GM19395 (cell line): ENCODE measurements at regions not wholly inside any gene's neighbourhood (a gene's known extent, or its start where the extent isn't known, plus 50 kb on each side); places are given as distances from the start of the nearest gene placed in this dataset.

Source experiments
- ATAC-seq: cut with Tn5 transposase; IDR thresholded peaks from one replicate; pipeline ENCODE4 v1.9.1; 2021; ENCODE audit warnings: mild to moderate bottlenecking, moderate library complexity; ENCODE audit not compliant: unreplicated experiment

- ATAC-seq, result no peak
Measured at GRCh38 chr12:77160931-77161330, 95.6 kb upstream of the E2F7 start.

DNA sequence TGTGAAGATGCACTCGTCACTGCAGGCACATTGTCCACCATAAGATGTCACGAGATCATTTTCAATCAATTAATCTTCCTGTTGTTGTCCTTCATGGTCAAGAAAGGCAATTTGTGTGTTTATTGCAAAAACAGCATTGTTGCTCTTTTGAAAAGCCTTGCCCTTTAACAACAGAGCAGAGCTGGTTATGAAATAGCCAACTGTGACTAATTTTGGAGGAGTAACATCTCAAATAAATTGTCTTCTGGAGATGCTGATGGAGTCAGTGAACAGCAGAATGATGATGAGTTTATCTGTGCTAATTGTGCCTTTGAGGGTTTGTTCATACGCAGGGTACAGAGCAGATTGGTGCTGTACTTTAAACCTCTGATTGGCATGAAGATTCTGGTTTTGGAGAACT is 88.3 kb upstream of the E2F7 start:
- no peak for ATAC-seq

- no peak for ATAC-seq
Measured at GRCh38 chr12:77152623-77153193, 87.3 kb upstream of the E2F7 start.

GRCh38 chr12:77151030-77151429 is 85.7 kb upstream of the E2F7 start:
- no peak for ATAC-seq

DNA sequence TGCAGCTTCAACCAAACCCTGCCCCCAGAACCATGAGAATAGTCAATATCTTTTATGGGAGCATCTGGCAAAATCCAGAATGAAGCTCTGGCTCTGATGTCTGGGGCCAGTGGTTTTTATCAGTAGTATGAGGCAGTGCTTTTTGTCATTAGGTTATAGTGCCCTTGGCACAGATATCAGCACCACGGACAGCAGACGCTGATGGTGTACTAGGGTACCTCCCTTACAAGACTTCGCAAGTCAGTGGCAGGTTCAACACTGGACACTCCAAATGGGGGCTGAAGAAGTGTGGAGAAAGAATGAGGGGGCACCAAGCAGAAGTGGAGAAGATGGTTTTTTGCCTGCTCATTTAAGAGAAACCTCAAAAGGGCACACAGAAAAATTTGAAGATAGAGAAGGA is 68.2 kb upstream of the E2F7 start:
- no peak for ATAC-seq

GRCh38 chr12:77131977-77132490 is 66.7 kb upstream of the E2F7 start:
- no peak for ATAC-seq

- ATAC-seq, result no peak
Measured at GRCh38 chr12:77130193-77130592, 64.8 kb upstream of the E2F7 start.

DNA sequence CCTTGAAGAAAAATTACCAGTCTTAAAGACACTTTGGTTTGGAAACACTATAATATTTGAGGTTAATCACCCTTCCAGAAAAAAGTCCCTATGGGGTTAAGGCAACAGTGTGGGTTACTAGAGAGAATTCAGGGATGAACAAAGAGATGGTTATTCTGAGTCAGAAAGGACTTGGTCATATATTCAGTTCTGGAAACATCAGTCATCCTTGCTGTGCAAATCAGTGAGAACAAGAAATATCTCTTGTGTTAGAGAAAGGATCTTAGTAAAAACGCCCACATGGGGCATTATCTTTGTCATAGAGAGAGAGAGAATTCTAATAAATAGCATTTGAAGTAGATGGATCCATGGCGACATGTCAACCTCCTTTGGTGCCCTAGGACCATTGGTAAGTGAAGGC is 59.4 kb upstream of the E2F7 start:
- peak; percentile 53 for ATAC-seq

- ATAC-seq, result no peak
Measured at GRCh38 chr12:77122661-77123060, 57.3 kb upstream of the E2F7 start.

GRCh38 chr12:77122236-77122635 is 56.9 kb upstream of the E2F7 start:
- ATAC-seq, result no peak

DNA sequence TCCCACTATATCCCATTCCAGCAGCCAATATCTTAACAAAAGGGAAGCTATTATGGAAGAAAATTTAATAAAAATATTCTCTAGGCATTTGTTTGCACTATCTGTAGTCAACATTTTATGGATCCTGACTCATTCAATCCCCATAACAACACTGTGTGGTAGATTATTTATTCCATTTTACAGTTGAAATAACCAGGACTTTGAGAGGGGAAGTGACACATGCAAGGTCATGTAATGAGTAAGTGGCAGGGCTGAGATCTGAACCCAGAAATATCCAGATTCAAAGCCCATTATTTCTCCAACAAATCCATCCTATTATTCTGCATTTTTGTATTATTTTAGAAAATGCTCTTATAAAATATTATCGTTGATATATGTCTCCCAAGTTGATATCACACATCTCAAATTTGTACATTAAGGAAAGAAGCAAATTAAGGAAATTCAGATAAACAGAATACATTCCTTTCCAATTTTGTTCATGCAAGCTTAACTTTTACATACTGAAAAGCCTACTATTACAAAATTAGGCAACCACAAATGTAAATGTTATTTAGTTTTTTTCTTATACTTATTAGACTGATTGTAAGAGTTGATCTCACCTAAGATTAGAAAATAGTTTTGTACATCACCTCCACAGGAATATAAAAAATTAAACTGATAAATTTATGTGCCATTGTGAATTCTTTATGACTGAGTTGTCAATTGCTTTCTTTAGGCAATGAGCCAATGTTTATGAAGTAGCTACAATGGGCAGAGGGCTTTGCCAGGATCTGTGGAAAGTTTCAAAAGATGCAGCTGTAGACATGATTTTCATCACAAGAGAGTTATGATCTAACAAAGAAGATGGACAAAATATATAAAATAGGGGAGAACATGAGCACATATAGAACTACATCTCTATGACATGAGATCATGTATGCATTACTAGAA is 55.1 kb upstream of the E2F7 start:
- ATAC-seq, result no peak

DNA sequence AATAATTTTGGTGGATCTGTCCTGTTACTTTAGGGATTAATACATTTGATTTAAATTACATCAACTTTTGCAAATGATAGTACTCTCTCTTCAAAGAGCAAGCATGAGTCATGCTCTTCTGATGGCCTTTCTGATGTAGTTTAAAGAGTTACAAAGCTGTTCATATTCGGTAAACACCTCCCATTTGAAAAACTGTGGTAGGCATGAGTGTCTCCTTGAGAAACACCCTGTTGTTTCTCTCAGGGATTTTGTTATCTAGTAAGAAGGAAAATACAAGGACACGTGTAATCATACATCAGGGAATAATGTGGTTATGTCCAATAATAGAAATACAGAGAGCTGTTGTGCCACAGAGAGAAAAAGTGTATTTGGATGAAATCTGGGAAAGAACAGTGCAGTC is 53.3 kb upstream of the E2F7 start:
- no peak for ATAC-seq

DNA sequence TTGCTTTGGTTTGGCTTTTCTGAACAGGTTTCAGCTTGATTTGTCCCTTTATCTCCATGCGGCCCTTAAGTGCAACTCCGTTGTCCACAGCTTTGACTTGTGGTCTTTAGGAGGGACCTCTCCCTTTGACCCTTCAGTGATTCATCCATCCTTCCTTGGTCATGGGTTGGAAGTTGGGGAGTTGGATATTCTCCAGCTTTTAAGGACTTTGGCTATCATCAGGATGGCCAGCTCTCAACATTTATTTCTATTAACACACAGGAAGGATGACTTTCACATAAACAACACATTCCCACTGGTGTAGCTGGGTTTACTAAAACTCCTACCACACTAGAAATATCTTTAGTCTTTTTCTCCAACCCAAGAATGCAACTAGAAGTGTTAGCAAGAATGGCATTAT is 50.9 kb upstream of the E2F7 start:
- no peak for ATAC-seq

DNA sequence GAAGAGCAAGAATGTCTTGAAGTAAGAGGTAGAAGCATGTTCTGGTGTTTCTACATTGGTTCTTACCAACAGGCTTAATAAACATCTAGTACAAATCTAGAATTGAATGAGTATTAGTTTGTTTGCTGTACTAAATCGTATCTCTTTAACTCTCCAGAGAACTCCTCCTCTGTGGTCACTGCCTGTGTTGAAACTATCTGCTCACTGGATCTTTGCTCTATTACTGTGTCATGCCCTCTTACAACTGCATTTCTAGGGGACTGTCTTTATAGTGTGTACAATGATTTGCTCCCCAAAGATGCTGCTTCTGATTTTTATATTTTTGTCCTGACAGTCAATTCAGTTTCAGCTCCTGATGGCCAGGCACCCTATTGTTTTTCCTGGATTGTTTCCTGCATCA is 50.1 kb upstream of the E2F7 start:
- no peak for ATAC-seq
